GM12801 (cell line): ENCODE measurements at regions not wholly inside any gene's neighbourhood (a gene's known extent, or its start where the extent isn't known, plus 50 kb on each side); places are given as distances from the start of the nearest gene placed in this dataset.

Experiments used
- CTCF ChIP-seq: IDR thresholded peaks from one replicate; pipeline ENCODE4 v1.5.1; 2011; ENCODE audit warnings: control low read depth; ENCODE audit not compliant: insufficient read length; ENCODE audit errors: extremely low read depth

DNA sequence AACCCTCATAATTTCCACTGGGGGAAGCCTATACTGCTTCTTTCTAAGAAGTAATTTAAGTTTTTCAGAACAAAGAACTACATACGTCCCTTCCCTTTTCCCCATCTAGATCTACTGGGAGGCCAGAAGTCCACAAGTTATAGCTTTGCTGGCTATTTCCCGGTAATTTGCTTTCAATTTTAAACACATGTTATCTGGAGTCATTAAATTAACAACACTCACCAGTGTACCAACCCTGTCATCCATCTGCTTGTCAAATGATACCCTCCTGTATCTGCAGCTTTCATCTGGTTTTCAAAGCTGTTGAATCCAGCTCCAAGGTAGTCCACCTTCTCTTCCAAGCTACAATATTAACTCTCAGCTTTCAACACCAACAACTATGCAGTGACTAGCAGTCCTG lies 466.7 kb upstream of the PKN2 start:
- no peak for TF ChIP-seq CTCF

- no peak for TF ChIP-seq CTCF
Measured at GRCh38 chr1:88219521-88219920, 464.6 kb upstream of the PKN2 start.

DNA sequence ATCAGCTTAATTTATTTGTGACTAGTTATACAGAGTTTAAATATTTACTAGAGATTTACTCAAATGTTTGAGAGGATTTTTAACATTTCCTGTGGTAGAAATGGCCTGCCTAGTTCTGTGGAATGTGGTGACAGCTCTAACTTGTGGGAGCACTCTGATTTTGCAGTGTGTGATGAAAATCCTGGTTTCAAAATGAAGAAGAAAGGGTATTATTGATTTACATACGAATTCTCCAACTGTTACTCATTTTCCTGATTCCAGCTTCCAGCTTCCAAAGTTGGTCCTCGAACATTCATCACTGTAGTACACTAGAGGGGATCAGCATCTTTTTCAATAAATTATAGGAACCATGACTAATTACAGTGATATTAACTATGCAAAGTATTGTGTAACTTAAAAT lies 462.7 kb upstream of the PKN2 start:
- no peak for TF ChIP-seq CTCF

- TF ChIP-seq CTCF = no peak
Measured at GRCh38 chr1:88224906-88225305, 459.2 kb upstream of the PKN2 start.

DNA sequence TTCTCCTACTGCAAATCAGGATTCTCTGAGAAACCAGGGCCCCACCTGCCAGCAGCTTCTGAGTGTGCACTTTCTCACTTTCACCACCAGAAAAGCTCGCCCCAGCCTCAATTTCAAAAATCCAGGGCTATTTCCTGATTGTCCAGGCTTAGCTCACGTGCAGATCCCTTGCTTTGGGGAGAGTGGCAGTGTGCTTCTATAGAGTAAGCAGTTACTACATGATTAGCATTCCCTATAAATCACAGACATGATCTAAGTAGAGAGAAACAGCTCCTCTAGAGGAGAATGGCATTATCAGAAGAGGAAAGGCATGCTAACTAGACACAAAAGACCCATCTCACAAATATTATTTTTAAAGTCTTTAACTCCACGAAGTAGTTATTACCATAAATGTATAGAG lies 456.0 kb upstream of the PKN2 start:
- TF ChIP-seq CTCF = no peak

DNA sequence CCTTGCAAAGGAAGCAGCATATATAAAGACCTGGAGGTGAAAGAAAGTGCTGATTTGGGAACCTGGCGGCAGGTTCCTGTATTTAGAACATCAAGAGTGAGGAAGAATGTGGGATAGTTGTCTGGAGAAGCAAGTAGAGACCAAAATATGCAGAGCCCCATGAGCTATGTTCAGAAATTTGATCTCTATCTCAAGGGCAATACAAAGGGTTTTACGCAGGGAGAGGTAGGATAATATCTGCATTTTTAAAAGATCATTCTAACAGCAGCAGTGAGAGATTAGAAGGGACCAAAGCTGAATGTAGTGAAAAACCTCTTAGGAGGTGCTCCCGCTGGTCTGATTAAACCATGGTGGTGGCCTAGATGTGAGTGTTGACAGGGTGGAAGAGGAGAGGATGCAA lies 453.9 kb upstream of the PKN2 start:
- no peak for TF ChIP-seq CTCF

GRCh38 chr1:88237058-88237457 lies 447.0 kb upstream of the PKN2 start:
- TF ChIP-seq CTCF = no peak

DNA sequence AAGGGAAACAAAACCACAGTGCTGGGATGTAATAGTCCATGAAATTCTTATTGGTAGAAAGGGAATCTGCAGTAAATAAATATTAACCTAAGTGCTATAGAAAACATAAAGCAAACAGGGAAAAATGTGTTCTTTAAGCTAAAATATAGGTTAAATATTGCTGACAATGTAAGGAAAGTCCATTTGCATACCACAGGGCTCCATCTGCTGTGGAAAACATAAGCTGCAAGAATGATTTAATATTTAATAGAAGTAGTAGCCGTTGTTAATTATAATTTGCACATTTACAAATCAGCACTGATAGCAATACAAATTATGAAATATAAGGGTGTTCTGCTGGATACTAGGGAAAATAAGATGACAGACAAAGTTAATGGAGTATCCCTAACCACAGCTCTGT lies 444.9 kb upstream of the PKN2 start:
- no peak for TF ChIP-seq CTCF
